CD4-positive, alpha-beta T cell treated with Interleukin-4 for 4 hours (primary cell): ENCODE measurements at regions not wholly inside any gene's neighbourhood (a gene's known extent, or its start where the extent isn't known, plus 50 kb on each side); places are given as distances from the start of the nearest gene placed in this dataset.

Experiments
- DNase-seq: peaks from one replicate; pipeline ENCODE4 v3.0.0-alpha.2; 2020

DNA sequence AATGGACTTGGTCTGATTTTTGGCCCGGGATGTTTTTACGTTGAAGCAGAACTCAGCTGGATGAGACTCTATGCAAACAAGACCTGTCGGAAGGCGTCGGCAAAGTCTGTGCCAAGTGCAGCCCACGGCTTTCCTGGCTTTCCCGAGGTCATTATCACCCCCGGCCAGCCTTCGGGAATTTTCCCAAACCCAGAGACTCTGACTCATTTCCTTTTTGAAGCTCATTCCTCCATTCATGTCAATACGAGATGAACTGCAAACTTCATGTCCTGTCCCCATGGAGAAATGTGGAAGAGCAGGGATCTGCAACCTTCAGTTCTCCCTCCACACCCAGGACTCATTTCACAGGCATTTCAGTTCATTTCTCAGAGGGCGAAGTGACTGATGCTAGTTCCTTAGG, 95.3 kb downstream of the IRX2 start:
- DNase-seq = no peak

DNA sequence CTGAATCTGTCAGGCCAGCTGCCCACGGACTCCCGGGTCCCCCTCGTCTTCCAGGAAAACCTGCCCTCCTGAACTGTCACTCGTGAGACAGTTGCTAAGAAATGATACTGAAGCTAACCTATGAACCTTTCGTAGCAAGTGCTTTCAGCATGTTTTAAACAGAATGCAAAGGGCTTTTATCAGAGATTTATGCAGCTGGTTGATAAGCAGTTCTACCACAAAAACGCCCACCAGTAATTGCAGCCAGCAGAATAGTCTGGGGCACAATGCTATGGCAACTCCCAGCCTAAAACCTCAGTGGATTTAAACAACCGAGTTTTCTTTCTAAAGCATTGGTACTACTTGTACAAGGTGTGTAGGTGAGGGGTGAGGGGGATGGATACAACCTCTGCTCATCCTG, 97.5 kb downstream of the IRX2 start:
- DNase-seq = no peak

DNA sequence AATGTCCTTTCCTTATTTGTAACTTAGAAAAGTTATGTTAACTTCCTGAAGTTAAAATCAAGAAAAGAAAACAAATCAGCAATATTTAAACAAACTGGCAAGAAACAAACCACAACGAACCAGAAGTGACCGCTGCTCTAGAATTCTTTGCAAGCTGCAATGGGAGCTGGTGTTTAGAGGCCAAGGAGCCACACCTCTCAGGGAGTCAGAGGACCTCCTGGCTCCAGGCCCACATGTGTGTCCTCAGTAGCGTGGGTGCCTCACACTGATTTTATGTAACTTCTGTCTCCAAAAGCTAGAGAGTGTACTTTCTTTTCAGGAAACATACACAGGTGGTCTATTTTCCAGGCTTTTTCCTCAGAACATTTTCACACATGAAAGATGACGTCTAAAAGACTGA, 100.4 kb downstream of the IRX2 start:
- no peak for DNase-seq

DNA sequence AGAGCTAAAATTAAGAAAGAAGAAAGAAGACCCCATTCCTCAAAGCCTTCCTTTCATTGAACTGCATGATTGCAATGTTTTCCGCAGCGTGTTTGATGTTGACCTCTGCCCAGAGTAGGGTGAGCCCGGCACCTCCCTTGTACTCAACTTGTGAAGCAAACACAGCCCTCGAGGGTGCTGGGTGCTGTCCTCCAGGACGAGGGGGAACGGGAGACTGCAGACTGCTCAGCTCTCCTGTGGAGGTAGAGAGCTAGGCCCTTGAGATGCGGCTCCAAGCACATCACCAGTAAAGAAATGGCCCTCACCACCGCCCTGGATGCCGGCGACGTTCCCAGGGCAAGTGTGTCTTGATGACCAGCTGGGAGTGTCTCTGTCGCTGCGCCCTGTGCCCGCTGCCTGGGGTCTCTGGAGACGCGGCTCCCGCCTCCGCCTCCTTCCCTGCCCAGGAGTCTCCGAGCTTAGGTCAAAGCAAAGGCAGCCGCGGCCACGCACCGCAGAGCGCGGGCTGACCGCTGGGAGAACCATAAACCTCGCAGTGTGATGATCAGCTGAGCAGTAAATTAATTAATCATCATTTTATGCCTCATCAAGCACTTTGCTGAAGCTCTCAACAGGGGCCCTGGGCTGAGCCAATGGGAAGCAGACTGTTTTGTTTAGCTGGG, 108.7 kb downstream of the IRX2 start:
- DNase-seq = no peak

- DNase-seq = no peak
These were observed 110.8 kb downstream of the IRX2 start for GRCh38 chr5:2640717-2641116.

DNA sequence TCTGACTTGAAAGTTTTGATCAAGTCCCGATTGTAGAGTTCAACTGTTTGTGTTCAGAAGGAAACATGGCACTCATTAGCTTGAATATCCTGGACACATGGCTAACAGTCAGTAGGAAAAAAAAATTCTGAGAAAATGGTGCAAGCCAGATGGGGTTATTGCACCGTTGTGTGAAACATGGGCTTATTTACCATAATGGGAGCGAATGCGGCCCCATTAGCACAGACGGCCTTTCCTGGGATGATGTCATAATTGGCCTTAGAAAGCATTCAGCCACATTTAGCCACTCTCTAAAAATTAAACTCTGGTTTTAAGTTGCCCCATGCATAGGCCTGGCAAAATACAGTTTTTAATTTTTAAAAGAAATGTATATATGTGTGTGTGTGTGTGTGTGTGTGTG, 112.1 kb downstream of the IRX2 start:
- no peak for DNase-seq

DNA sequence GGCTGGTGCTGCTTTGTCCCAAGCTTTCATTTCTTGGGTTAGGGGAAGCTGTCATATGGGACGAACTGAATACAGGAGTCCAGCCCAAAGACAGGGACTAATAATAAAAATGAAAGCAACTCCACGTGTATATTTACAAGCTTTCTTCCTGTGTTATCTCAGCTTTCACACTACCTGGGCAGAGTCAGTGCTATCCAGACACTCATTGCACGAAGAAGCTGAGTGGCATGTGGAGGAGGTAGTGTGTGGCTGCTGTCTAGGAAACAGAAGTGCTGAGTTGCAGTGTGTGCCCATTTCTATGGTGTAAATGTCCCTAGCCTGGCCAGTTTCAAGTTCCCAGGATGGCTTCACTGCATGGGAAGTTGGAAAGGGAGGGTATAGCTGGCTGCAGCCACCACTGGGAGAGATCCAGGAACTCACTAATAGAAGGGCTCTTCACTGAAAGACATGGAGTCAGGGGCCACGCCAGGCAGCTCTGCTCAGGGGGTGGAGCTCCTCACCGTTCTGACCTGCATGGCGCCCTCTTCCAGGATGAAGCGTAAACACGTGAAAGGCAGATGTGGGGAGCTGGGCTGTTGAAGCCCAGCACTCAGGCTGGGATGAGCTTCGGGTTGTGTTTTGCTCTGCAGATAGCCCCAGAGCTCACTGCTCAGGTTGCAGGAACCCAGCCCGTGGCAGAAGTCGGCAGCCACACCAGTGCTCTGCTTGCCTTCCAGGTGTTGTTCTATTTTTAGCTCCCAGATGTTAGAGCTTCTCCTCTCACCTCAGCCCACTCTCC, 116.9 kb downstream of the IRX2 start:
- DNase-seq = no peak

DNA sequence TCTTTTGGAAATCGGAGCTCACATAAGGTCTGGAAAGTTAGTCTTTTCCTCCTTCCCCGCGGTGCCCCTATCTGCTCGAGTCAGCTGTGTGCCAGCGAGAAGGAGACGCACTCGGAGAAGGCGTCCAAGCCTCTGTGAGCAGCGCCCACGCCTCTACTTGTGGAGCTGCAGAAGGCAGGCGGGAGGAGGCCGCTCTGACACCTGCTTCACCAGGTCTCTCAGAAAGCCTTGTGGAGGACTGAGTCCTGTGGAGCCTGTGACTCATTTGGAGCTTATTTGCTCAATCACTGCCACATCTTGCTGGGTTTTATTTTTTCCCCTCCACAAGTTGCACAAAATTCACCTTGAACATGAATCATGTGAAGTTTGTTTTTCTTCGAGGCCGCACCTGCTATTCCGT, 117.5 kb downstream of the IRX2 start:
- no peak for DNase-seq

DNA sequence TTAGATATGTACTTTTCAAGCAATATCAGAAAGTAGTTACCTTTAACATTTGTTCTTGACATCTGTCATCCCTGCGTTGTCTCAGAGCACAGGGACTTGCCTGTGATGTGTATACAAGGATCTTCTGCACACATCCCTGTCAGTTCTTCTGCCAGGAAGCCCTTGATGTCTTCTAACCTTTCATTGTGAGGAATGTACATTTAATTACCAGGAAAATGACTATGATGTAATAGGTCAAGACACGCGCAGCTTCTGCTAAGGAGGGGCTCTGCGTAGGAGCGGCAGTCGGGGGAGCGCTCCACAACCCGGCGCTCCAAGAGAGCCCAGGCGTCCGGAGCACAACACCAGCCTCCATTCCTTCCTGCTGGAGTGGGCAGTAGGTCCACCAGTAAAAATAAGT, 119.7 kb downstream of the IRX2 start:
- DNase-seq = no peak

GRCh38 chr5:2629045-2629444, 122.4 kb downstream of the IRX2 start:
- no peak for DNase-seq

DNA sequence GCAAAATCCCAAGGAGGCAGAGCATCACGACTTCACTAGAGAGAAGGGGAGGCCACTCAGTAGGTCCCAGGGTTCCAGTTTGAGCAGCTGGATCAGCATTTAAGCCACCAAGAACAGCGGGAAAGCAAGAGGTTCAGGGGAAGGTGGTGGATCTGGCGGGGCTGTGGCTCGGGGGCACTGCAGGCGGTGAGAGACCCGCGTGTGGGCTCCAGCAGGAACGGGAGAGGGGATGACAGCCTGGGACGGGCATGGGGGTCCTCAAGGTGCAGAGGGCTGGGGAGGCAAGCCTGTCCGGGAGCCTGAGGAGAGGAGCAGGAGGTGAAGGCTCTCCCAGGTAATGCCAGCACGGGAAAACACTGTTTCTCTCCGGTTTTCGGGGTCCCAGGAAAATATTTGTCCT, 123.6 kb downstream of the IRX2 start:
- no peak for DNase-seq

- DNase-seq = no peak
These were observed 124.9 kb downstream of the IRX2 start for GRCh38 chr5:2626572-2626971.

- no peak for DNase-seq
These were observed 128.6 kb downstream of the IRX2 start for GRCh38 chr5:2622866-2623265.

- DNase-seq = no peak
These were observed 129.8 kb downstream of the IRX2 start for GRCh38 chr5:2621631-2622030.

GRCh38 chr5:2619216-2619615, 132.3 kb downstream of the IRX2 start:
- DNase-seq = no peak

GRCh38 chr5:2617461-2617860, 134.0 kb downstream of the IRX2 start:
- no peak for DNase-seq

DNA sequence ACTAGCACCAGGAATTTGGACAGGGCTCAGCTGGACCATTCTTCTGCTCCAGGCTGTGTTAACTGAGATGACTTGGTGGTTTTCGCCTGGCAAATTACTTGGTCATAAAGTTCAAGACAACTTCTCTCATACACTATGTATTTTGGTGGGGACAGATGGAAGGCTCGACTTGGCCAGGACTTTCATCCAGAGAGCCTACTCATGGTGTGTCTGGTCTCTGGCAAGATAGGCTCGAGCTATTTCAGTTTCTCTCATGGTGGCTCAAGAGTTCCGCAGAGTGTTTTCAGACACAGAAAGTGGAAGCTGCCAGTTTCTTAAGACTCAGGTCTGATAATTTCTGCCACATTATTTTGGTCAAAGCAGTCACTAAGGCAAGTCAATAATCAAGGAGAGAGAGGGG, 135.6 kb downstream of the IRX2 start:
- no peak for DNase-seq

- no peak for DNase-seq
These were observed 136.9 kb downstream of the IRX2 start for GRCh38 chr5:2614571-2614970.

DNA sequence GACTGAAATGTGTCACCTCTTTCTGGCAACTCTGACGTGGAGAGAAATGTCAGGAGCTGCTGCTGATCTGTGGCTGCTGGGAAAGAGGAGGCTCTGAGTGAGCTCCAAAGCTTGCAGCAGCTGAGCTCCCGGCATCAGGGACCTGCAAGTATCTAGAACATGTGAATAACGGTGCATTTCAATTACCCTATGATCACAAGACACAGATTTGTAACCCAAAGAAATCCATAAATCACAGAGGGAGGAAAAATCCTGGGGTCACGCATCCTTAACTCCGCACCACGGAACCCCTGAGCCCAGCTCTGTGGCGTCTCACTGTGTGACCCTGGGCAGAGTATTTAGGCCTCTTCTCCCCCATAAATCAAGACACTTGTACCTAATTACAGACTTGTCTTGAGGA, 139.8 kb downstream of the IRX2 start:
- no peak for DNase-seq

DNA sequence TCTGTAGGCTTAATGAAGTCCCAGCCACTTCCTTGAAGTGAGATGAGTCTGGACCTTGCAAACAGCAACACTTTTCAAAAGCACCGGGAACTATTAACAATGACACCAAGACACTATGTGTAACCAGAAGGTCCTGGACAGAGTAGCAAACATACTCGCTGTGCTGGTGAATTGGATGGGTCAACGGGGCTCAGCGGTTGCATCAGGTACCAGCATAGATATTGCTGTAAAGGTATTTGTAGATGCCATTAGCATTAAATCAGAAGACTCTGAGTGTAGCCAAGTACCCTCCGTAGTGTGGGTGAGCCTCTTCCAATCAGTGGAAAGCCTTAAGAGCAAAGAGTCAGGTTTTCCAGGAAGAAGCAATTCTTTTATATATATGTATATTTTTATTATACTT, 140.5 kb downstream of the IRX2 start:
- DNase-seq = no peak

- DNase-seq = no peak
These were observed 143.1 kb downstream of the IRX2 start for GRCh38 chr5:2608391-2608790.

- DNase-seq = no peak
These were observed 143.9 kb downstream of the IRX2 start for GRCh38 chr5:2607598-2607997.

GRCh38 chr5:2603272-2603575, 148.3 kb downstream of the IRX2 start:
- no peak for DNase-seq

- no peak for DNase-seq
These were observed 148.8 kb downstream of the IRX2 start for GRCh38 chr5:2602451-2603271.
